K562 (cell line): ENCODE measurements at regions not wholly inside any gene's neighbourhood (a gene's known extent, or its start where the extent isn't known, plus 50 kb on each side); places are given as distances from the start of the nearest gene placed in this dataset.

Source experiments
- ATAC-seq: fragments of 200-7000 bp; cut with Tn5 transposase; 3 replicates; pipeline ENCODE4 v1.9.1; 2020; ENCODE audit warnings: moderate library complexity
- BruUV-seq: library from RNA; stranded (reverse); fragments of 400-500 nt; replicated peaks from 2 replicates; lab custom pipeline; 2021; lab: Mats Ljungman, UMichigan
- CTCF ChIA-PET: fragments of 300-600 bp; formaldehyde crosslinking; extraction: SDS; loops from one replicate; lab custom pipeline; 2021; ENCODE audit warnings: low intra/inter-chr PET ratio; lab: Yijun Ruan, JAX
- POLR2A ChIA-PET: fragments of 300-600, 350-650 bp; sonication (Branson Sonifier 250); formaldehyde crosslinking; extraction: SDS; loops from one replicate; lab custom pipeline; 2021; ENCODE audit warnings: antibody characterized with exemption, inconsistent platforms; lab: Yijun Ruan, JAX
- DNase-seq, 4 experiments: peaks; one replicate each; pipeline versions ENCODE4 v3.0.0 to v3.0.0-alpha.2; 2011 to 2018; ENCODE audit warnings: low spot score in 3 of 4, mixed read lengths in 3 of 4; ENCODE audit errors: extremely low read depth in 1 of 4
- FAIRE-seq: peaks from 2 replicates; lab custom pipeline; 2011; peaks lifted over from hg19 to GRCh38; lab: Jason Lieb, UNC
- H2AFZ ChIP-seq: 2 replicates; pipeline ENCODE4 v1.6.0; 2011; ENCODE audit warnings: low read depth, low read length, control low read depth, inconsistent platforms
- H3K27ac ChIP-seq: fragments of 200-600 bp; 3 replicates; pipeline ENCODE4 v1.8.0; 2011; ENCODE audit warnings: low read depth, mild to moderate bottlenecking, control low read depth, inconsistent platforms, low read length, moderate library complexity, mixed read lengths; ENCODE audit errors: extremely low read depth
- H3K27me3 ChIP-seq, 2 experiments: fragments of 300-600 bp in 1 of 2; 2 replicates in 1 of 2; 3 replicates in 1 of 2; pipeline versions ENCODE4 v1.6.0 to v1.8.0; 2011; ENCODE audit warnings: inconsistent platforms in 2 of 2, low read length in 2 of 2, mild to moderate bottlenecking in 1 of 2, mixed read lengths in 1 of 2, moderate library complexity in 1 of 2; ENCODE audit not compliant: control insufficient read depth in 2 of 2, insufficient read depth in 2 of 2
- H3K36me3 ChIP-seq: fragments of 300-600 bp; 3 replicates; pipeline ENCODE4 v1.8.0; 2011; ENCODE audit warnings: mild to moderate bottlenecking, low read length, inconsistent platforms; ENCODE audit not compliant: control insufficient read depth, insufficient read depth
- H3K4me1 ChIP-seq, 2 experiments: fragments of 200-600 bp in 1 of 2; replicated peaks in 1 of 2; 2 replicates in 1 of 2; 3 replicates in 1 of 2; pipeline versions ENCODE4 v1.5.1 to v1.8.0; 2011; ENCODE audit warnings: inconsistent platforms in 2 of 2, low read length in 2 of 2, mild to moderate bottlenecking in 1 of 2, mixed read lengths in 1 of 2, moderate library complexity in 1 of 2; ENCODE audit not compliant: control insufficient read depth in 2 of 2, insufficient read depth in 2 of 2
- H3K4me2 ChIP-seq: 2 replicates; pipeline ENCODE4 v1.6.1; 2011; ENCODE audit warnings: low read length, control low read depth, inconsistent platforms, mixed read lengths; ENCODE audit not compliant: insufficient read depth
- H3K4me3 ChIP-seq: fragments of 200-600 bp; sonication (generic), shearing (Covaris generic); 2 replicates; pipeline ENCODE4 v1.5.1; 2016; ENCODE audit warnings: control low read depth, inconsistent platforms
- H3K79me2 ChIP-seq: fragments of 200-600 bp; 3 replicates; pipeline ENCODE4 v1.8.0; 2011; ENCODE audit warnings: low read length, inconsistent platforms; ENCODE audit not compliant: control insufficient read depth, insufficient read depth
- H3K9ac ChIP-seq, 2 experiments: 2 replicates each; pipeline versions ENCODE4 v1.6.0 to v1.6.1; 2011; ENCODE audit warnings: low read depth in 2 of 2, low read length in 2 of 2, control low read depth in 1 of 2, inconsistent platforms in 1 of 2, mild to moderate bottlenecking in 1 of 2, mixed read lengths in 1 of 2; ENCODE audit not compliant: insufficient read depth in 1 of 2
- H3K9me1 ChIP-seq: one replicate; pipeline ENCODE4 v1.6.0; 2011; ENCODE audit warnings: inconsistent platforms, mild to moderate bottlenecking, low read length, moderate library complexity; ENCODE audit not compliant: control insufficient read depth, insufficient read depth
- H3K9me3 ChIP-seq: replicated peaks from 2 replicates; pipeline ENCODE4 v1.5.1; 2011; ENCODE audit warnings: low read depth, low read length, inconsistent platforms; ENCODE audit not compliant: control insufficient read depth, insufficient read depth
- H4K20me1 ChIP-seq: replicated peaks from 2 replicates; pipeline ENCODE4 v1.6.1; 2011; ENCODE audit warnings: low read length, inconsistent platforms, mixed read lengths; ENCODE audit not compliant: control insufficient read depth, insufficient read depth
- HNRNPK ChIP-seq: fragments of 200-400 bp; formaldehyde crosslinking; IDR thresholded peaks from one replicate; pipeline ENCODE4 v1.6.1; 2018; ENCODE audit warnings: mild to moderate bottlenecking, low read depth, low read length; ENCODE audit not compliant: poor library complexity, severe bottlenecking
- MAFF ChIP-seq: IDR thresholded peaks from 2 replicates; pipeline ENCODE4 v1.6.1; 2012; ENCODE audit warnings: low read length, improper control_type of control experiment
- PCBP1 ChIP-seq: fragments of 200-400 bp; formaldehyde crosslinking; IDR thresholded peaks from 2 replicates; pipeline ENCODE4 v1.6.1; 2018; ENCODE audit warnings: mild to moderate bottlenecking, low read depth, low read length; ENCODE audit not compliant: poor library complexity, severe bottlenecking
- PURB ChIP-seq: sonication (generic); formaldehyde crosslinking; IDR thresholded peaks from 2 replicates; pipeline ENCODE4 v1.9.0; 2021; ENCODE audit warnings: low read depth, mild to moderate bottlenecking, missing genetic modification reagents
- ZFP30 ChIP-seq: fragments of 250-450 bp; sonication (Bioruptor Pico); IDR thresholded peaks from 2 replicates; pipeline ENCODE4 v1.8.0; 2022; ENCODE audit warnings: moderate library complexity, mild to moderate bottlenecking, inconsistent platforms, borderline replicate concordance
- WGBS: fragments of 100-300 bp; shearing (Covaris generic); methylation state at CpG from one replicate; pipeline ENCODE4 v1.1.6; 2016; ENCODE audit warnings: low coverage, mixed read lengths; ENCODE audit not compliant: insufficient coverage; ENCODE audit errors: missing lambda C conversion rate; 5-methylcytosine and 5-hydroxymethylcytosine counted together
- in situ Hi-C: fragments of 300-500 bp; cut with MboI; formaldehyde crosslinking; loops from 4 replicates; pipeline ENCODE4 v1.15.0; 2018; ENCODE audit warnings: inconsistent platforms, mixed read lengths
- intact Hi-C: fragments of 100-400 bp; cut with micrococcal nuclease; formaldehyde crosslinking; loops from 2 replicates; pipeline ENCODE4 v1.14.2; 2022
- TF ChIP-seq, protein P1 (sequence below), 2 experiments: fragments of 450-650 bp in 1 of 2; sonication (generic) in 1 of 2; formaldehyde crosslinking in 1 of 2; IDR thresholded peaks in 1 of 2; conservative IDR thresholded peaks in 1 of 2; 2 replicates each; pipeline versions ENCODE4 v1.6.1 to v1.8.1; 2016 to 2023; ENCODE audit warnings: mild to moderate bottlenecking in 2 of 2, moderate library complexity in 2 of 2, inconsistent platforms in 1 of 2, missing genetic modification reagents in 1 of 2
- TF ChIP-seq, protein P2 (sequence below): fragments of 450-650 bp; IDR thresholded peaks from 2 replicates; pipeline ENCODE4 v1.6.1; 2016; ENCODE audit warnings: low read depth, mild to moderate bottlenecking, moderate library complexity

DNA sequence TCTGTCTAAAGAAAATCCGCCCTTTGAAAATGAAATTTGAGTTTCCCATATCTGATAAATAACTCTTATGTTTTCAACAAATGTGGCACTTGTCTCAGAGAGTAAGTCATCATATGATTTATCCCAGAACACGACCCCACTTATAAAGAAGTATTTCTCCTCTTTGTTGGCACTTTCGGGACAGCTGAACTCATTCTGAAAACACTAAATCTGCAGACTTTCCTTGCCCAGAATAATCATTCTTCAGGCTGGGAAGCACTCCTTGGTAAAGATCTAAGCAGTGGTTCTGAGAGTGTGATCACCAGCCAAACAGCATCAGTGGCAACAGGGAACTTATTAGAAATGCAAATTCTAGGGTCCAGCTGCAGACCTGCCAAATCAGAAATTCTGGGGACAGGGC is 532.2 kb upstream of the API5 start:
- POLR2A ChIA-PET, result no interaction called here

More for the DNA sequence above, 532.2 kb upstream of the API5 start:
- ATAC-seq, result no peak
- Histone ChIP-seq H4K20me1 (no peaks in the 10 kb centered on the region), H3K36me3 (no peaks in the 10 kb centered on the region)
- no peak for FAIRE-seq
- no TSS peak for BruUV-seq
- WGBS, result 0% methylated on average over 3 of the region's 3 CpGs
- TF ChIP-seq PCBP1 (no peak), PURB (CRISPR knock-in tag) (no peak), MAFF (no peak), ZFP30 (no peak), HNRNPK (no peak)
- TF ChIP-seq, protein P1, sequence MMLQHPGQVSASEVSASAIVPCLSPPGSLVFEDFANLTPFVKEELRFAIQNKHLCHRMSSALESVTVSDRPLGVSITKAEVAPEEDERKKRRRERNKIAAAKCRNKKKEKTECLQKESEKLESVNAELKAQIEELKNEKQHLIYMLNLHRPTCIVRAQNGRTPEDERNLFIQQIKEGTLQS (IDR thresholded peaks at IDR 0.05), result no peak
- TF ChIP-seq, protein P1 (CRISPR knock-in tag; conservative IDR thresholded peaks at IDR 0.05), result no peak
- TF ChIP-seq, protein P2, sequence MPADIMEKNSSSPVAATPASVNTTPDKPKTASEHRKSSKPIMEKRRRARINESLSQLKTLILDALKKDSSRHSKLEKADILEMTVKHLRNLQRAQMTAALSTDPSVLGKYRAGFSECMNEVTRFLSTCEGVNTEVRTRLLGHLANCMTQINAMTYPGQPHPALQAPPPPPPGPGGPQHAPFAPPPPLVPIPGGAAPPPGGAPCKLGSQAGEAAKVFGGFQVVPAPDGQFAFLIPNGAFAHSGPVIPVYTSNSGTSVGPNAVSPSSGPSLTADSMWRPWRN, result no peak
- TF ChIP-seq, all 486 proteins: peak for 0
- H3K27ac ChIP-seq, result no peak overlapping the region
- CTCF ChIA-PET, result no interaction called here
- no peaks in the 10 kb centered on the region for H3K27me3 ChIP-seq
- H3K9me3 ChIP-seq, result no peaks in the 10 kb centered on the region; the same call in 1 of the 2 replicates
- H3K9me1 ChIP-seq, result no peaks in the 10 kb centered on the region
- in situ Hi-C loops, result no loop called here
- no peak for DNase-seq
- no peaks in the 10 kb centered on the region for H3K79me2 ChIP-seq
- H3K4me1 ChIP-seq, result no peaks in the 10 kb centered on the region
- intact Hi-C loops, result no loop called here
- H2AFZ ChIP-seq, result no peak overlapping the region
- H3K4me3 ChIP-seq, result no peak overlapping the region
- H3K9ac ChIP-seq, result no peak overlapping the region
- no peak overlapping the region for H3K4me2 ChIP-seq
